HG03135 (cell line): ENCODE measurements at regions not wholly inside any gene's neighbourhood (a gene's known extent, or its start where the extent isn't known, plus 50 kb on each side); places are given as distances from the start of the nearest gene placed in this dataset.
A peak's percentile ranks its signal among the peaks of the same experiment; 100 is the strongest.

Source experiments
- ATAC-seq: cut with Tn5 transposase; IDR thresholded peaks from one replicate; pipeline ENCODE4 v1.9.1; 2021; ENCODE audit warnings: mild to moderate bottlenecking, moderate library complexity; ENCODE audit not compliant: unreplicated experiment

DNA sequence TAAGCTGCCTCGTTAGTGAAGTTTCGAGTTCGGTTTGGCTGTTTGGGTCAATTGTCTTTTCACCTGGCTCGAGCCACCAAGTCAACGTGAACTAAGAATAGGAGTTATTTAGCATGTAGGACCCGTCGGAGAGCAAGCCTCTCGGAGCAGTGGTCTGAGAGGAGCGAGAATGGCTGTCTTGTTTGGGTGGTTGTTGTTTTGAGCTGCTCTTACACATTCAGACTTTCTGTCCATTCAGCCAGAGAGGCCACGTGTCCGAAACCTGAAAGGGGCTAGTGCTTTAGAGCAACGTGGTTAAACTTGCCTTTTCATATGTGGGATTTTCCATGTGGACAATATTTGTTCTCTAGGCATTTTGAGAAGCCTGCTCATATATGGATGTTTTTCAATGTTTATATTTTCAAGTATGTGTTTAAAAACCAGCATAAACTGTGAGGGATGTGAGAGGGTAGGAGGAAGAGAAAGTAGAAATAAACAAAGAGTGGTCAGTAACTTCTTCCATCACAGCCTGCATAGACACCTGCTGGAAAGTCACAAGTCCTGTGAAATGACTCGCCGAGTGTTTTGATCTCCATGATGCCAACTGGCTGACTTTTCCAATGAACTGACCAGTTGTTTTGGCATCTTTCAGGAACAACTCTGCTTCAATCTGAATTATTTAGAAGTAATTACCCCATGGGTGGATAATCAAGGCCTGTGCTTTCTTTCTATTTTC is 221.0 kb downstream of the ASCL1 start:
- no peak for ATAC-seq

- peak; percentile 90 for ATAC-seq
These were observed 224.1 kb downstream of the ASCL1 start for GRCh38 chr12:103181366-103182152.

GRCh38 chr12:103182299-103182698 is 224.8 kb downstream of the ASCL1 start:
- no peak for ATAC-seq

GRCh38 chr12:103196467-103196866 is 239.0 kb downstream of the ASCL1 start:
- ATAC-seq: no peak

DNA sequence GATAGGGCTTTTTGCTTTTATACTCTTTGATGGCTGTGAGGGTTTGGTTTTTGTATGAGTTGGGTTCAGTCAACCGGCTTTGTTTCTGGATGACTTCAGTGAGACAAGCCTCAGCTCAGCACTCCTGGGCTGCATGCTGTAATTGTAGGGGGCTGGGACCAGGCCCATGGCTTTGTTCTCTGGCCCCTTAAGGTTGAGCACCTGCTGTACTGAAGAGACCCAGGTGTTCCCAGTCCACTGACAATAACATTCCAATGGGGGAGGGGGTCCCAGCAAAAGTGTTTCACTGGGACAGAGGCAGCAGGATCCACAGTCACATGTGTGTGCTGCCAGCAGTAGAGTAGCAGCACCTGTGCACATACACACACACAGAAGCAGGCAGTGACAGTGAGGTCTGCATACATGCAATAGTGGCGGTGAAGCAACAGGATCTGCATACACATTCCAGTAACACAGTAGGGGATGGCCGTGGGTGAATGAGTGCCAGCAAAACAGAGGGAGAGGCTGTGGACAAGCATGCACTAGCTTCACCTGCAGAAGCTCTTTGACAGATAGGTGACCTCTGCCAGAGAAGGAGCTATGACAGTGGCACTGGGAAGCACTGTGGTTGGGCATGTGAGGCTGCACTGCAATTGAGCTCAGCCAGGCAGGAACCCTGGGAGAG is 240.4 kb downstream of the ASCL1 start:
- no peak for ATAC-seq

DNA sequence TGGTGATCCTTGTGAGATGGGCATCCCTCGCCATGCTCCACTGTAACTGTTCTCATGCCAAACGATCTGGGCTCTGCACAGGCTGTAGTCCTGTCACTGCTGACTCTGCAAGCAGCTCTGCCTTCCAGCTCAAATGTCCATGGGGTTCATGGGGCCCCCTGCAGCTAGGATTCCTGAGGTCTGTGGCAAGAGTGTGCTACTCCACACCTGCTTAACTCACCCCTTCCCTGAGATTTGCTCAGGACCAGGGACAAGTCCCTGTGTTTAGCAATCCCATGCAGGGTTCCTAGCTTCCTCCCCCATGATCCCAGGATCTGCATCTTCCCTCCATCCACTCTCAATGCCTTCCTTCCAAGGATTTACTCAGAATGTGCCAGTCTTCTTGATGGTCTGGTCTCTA is 241.0 kb downstream of the ASCL1 start:
- no peak for ATAC-seq

DNA sequence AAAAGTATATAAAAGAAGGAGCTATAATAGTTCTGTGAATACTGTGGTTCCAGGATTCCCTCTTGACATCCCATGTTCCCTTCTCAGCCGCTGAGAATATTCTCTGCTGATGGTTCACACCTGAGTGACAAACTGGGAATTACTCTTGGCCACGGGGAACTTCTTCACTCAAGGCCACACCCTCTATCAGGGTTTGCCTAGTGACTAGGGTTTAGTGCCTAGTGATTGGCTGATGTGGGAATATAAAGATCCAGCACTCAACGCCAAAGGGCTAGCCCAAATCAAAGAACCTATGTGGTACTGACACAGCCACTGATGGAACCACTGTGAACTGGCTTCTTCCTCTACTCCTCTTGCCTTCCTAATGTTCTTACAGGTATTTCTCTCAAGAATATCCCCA is 248.4 kb downstream of the ASCL1 start:
- ATAC-seq: no peak

- ATAC-seq: no peak
These were observed 250.5 kb downstream of the ASCL1 start for GRCh38 chr12:103207936-103208335.

GRCh38 chr12:103241184-103241583 is 254.6 kb downstream of the C12orf42 start:
- no peak for ATAC-seq

DNA sequence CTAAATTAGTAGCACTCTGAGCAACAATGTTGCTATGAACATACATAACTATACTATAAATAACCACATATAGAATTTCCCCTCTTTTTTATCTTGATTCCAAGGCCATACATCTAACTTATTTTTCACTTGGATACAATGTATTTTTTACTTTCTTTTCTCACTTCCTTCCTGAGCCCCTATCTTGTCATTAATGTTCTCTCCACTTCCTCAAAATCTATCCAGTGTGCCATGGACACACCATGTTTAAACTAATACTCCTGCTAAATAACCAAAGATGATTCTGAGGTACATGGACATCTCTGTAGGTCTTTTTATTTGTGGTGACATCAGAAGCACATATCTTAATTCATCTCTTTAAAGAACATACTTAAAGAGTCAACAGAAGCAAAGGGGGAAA is 251.2 kb downstream of the C12orf42 start:
- no peak for ATAC-seq

- no peak for ATAC-seq
These were observed 248.2 kb downstream of the C12orf42 start for GRCh38 chr12:103247531-103247930.

DNA sequence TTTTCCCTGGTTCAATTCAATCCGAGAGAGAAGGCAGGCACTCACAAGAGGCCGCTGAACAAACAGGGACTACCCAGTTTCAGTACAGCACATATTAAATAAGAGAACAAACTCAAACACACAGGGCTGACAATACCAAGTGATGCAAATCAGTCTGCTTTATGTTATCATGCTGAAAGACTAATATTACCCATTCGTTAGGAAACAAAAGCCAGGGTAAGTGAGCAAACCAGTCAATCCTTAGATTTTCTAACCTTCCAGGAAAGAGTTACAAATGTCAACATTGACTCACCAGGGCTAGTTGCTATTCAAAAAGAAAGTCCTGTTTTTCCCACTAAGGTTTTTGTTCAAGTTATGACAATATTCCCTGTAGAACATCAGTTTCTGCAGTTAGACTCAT is 246.2 kb downstream of the C12orf42 start:
- no peak for ATAC-seq

GRCh38 chr12:103250487-103250886 is 245.3 kb downstream of the C12orf42 start:
- no peak for ATAC-seq
